ENCODE measurements at regions not wholly inside any gene's neighbourhood (a gene's known extent, or its start where the extent isn't known, plus 50 kb on each side); places are given as distances from the start of the nearest gene placed in this dataset.

- no peak for DNase-seq
- no peaks in the 10 kb centered on the region for H3K27me3 ChIP-seq (ENCODE audit: control insufficient read depth, insufficient read depth, low read length)
- no peak overlapping the region for H3K4me3 ChIP-seq (ENCODE audit: insufficient read depth, low read depth, low read length)
- H3K36me3 ChIP-seq (replicated peaks; ENCODE audit: control insufficient read depth, insufficient read depth, low read length) = no peaks in the 10 kb centered on the region
Observed at GRCh38 chr6:163886428-163886827, 471.9 kb downstream of the QKI start.

- no peak overlapping the region for H3K4me3 ChIP-seq (ENCODE audit: insufficient read depth, low read depth, low read length)
- DNase-seq = no peak
Observed at GRCh38 chr6:163883984-163884383, 469.5 kb downstream of the QKI start.

GRCh38 chr6:163878698-163879097 is 464.2 kb downstream of the QKI start:
- Histone ChIP-seq H3K36me3 (replicated peaks; ENCODE audit: control insufficient read depth, insufficient read depth, low read length) (no peaks in the 10 kb centered on the region), H3K27me3 (ENCODE audit: control insufficient read depth, insufficient read depth, low read length) (no peaks in the 10 kb centered on the region), H3K4me3 (ENCODE audit: insufficient read depth, low read depth, low read length) (no peak overlapping the region)
- DNase-seq = no peak

More at GRCh38 chr6:163883984-163884383, 469.5 kb downstream of the QKI start:
- Histone ChIP-seq H3K36me3 (replicated peaks; ENCODE audit: control insufficient read depth, insufficient read depth, low read length) (no peaks in the 10 kb centered on the region), H3K27me3 (ENCODE audit: control insufficient read depth, insufficient read depth, low read length) (no peaks in the 10 kb centered on the region)

GRCh38 chr6:163877877-163878639 is 463.5 kb downstream of the QKI start:
- no peak for DNase-seq
- no peaks in the 10 kb centered on the region for H3K36me3 ChIP-seq (replicated peaks; ENCODE audit: control insufficient read depth, insufficient read depth, low read length)
- H3K4me3 ChIP-seq (ENCODE audit: insufficient read depth, low read depth, low read length) = no peak overlapping the region
- H3K27me3 ChIP-seq (ENCODE audit: control insufficient read depth, insufficient read depth, low read length) = no peaks in the 10 kb centered on the region

GRCh38 chr6:163876391-163876790 is 461.9 kb downstream of the QKI start:
- H3K27me3 ChIP-seq (ENCODE audit: control insufficient read depth, insufficient read depth, low read length) = no peaks in the 10 kb centered on the region
- DNase-seq = no peak
- H3K36me3 ChIP-seq (replicated peaks; ENCODE audit: control insufficient read depth, insufficient read depth, low read length) = no peaks in the 10 kb centered on the region
- no peak overlapping the region for H3K4me3 ChIP-seq (ENCODE audit: insufficient read depth, low read depth, low read length)

GRCh38 chr6:163874784-163875183 is 460.3 kb downstream of the QKI start:
- no peaks in the 10 kb centered on the region for H3K36me3 ChIP-seq (replicated peaks; ENCODE audit: control insufficient read depth, insufficient read depth, low read length)
- H3K4me3 ChIP-seq (ENCODE audit: insufficient read depth, low read depth, low read length) = no peak overlapping the region
- H3K27me3 ChIP-seq (ENCODE audit: control insufficient read depth, insufficient read depth, low read length) = no peaks in the 10 kb centered on the region
- DNase-seq = no peak

GRCh38 chr6:163872335-163872734 is 457.8 kb downstream of the QKI start:
- Histone ChIP-seq H3K36me3 (replicated peaks; ENCODE audit: control insufficient read depth, insufficient read depth, low read length) (no peaks in the 10 kb centered on the region), H3K27me3 (ENCODE audit: control insufficient read depth, insufficient read depth, low read length) (no peaks in the 10 kb centered on the region), H3K4me3 (ENCODE audit: insufficient read depth, low read depth, low read length) (no peak overlapping the region)
- no peak for DNase-seq

GRCh38 chr6:163871616-163872015 is 457.1 kb downstream of the QKI start:
- Histone ChIP-seq H3K27me3 (ENCODE audit: control insufficient read depth, insufficient read depth, low read length) (no peaks in the 10 kb centered on the region), H3K4me3 (ENCODE audit: insufficient read depth, low read depth, low read length) (no peak overlapping the region), H3K36me3 (replicated peaks; ENCODE audit: control insufficient read depth, insufficient read depth, low read length) (no peaks in the 10 kb centered on the region)
- no peak for DNase-seq

GRCh38 chr6:163867518-163868292 is 453.2 kb downstream of the QKI start:
- no peaks in the 10 kb centered on the region for H3K27me3 ChIP-seq (ENCODE audit: control insufficient read depth, insufficient read depth, low read length)
- no peaks in the 10 kb centered on the region for H3K36me3 ChIP-seq (replicated peaks; ENCODE audit: control insufficient read depth, insufficient read depth, low read length)
- peak; percentile 56 for DNase-seq
- no peak overlapping the region for H3K4me3 ChIP-seq (ENCODE audit: insufficient read depth, low read depth, low read length)

- DNase-seq = peak; percentile 33
- no peaks in the 10 kb centered on the region for H3K27me3 ChIP-seq (ENCODE audit: control insufficient read depth, insufficient read depth, low read length)
- no peaks in the 10 kb centered on the region for H3K36me3 ChIP-seq (replicated peaks; ENCODE audit: control insufficient read depth, insufficient read depth, low read length)
- no peak overlapping the region for H3K4me3 ChIP-seq (ENCODE audit: insufficient read depth, low read depth, low read length)
Observed at GRCh38 chr6:163866192-163866591, 451.7 kb downstream of the QKI start.

GRCh38 chr6:163863565-163863964 is 449.0 kb downstream of the QKI start:
- DNase-seq = peak; percentile 56
- Histone ChIP-seq H3K27me3 (ENCODE audit: control insufficient read depth, insufficient read depth, low read length) (no peaks in the 10 kb centered on the region), H3K4me3 (ENCODE audit: insufficient read depth, low read depth, low read length) (no peak overlapping the region), H3K36me3 (replicated peaks; ENCODE audit: control insufficient read depth, insufficient read depth, low read length) (no peaks in the 10 kb centered on the region)

GRCh38 chr6:163862701-163863100 is 448.2 kb downstream of the QKI start:
- Histone ChIP-seq H3K4me3 (ENCODE audit: insufficient read depth, low read depth, low read length) (no peak overlapping the region), H3K36me3 (replicated peaks; ENCODE audit: control insufficient read depth, insufficient read depth, low read length) (no peaks in the 10 kb centered on the region), H3K27me3 (ENCODE audit: control insufficient read depth, insufficient read depth, low read length) (no peaks in the 10 kb centered on the region)
- DNase-seq = no peak

- no peaks in the 10 kb centered on the region for H3K36me3 ChIP-seq (replicated peaks; ENCODE audit: control insufficient read depth, insufficient read depth, low read length)
- no peak for DNase-seq
- H3K27me3 ChIP-seq (ENCODE audit: control insufficient read depth, insufficient read depth, low read length) = no peaks in the 10 kb centered on the region
- no peak overlapping the region for H3K4me3 ChIP-seq (ENCODE audit: insufficient read depth, low read depth, low read length)
Observed at GRCh38 chr6:163861627-163862026, 447.1 kb downstream of the QKI start.

GRCh38 chr6:163860287-163861081 is 446.0 kb downstream of the QKI start:
- Histone ChIP-seq H3K4me3 (ENCODE audit: insufficient read depth, low read depth, low read length) (no peak overlapping the region), H3K27me3 (ENCODE audit: control insufficient read depth, insufficient read depth, low read length) (no peaks in the 10 kb centered on the region), H3K36me3 (replicated peaks; ENCODE audit: control insufficient read depth, insufficient read depth, low read length) (no peaks in the 10 kb centered on the region)
- DNase-seq = no peak
